ENCODE measurements at regions not wholly inside any gene's neighbourhood (a gene's known extent, or its start where the extent isn't known, plus 50 kb on each side); places are given as distances from the start of the nearest gene placed in this dataset.

- no peak for TF ChIP-seq REST (IDR thresholded peaks at IDR 0.05; ENCODE audit: unreplicated experiment)
Measured at GRCh38 chr5:116722651-116723050, 148.0 kb upstream of the SEMA6A start (continued).

- DNase-seq (ENCODE audit: low spot score) (no peak), ATAC-seq (no peak)
- H3K27ac ChIP-seq (ENCODE audit: low read depth): no peak overlapping the region
- TF ChIP-seq CREB1 (CRISPR knock-in tag; IDR thresholded peaks at IDR 0.05; ENCODE audit: low read depth): no peak
- H3K79me2 ChIP-seq (replicated peaks; ENCODE audit: insufficient read depth): no peaks in the 10 kb centered on the region
- Mint-ChIP-seq H3K27me3 (ENCODE audit: insufficient read depth, low read depth, poor library complexity) (no peaks in the 10 kb centered on the region), H3K27ac (no peak overlapping the region), H3K9me3 (peaks cover 2% of the 10 kb centered on the region; the same call in 2 of the 3 replicates), H3K36me3 (ENCODE audit: low read depth) (peaks cover 6% of the 10 kb centered on the region; the same call in 1 of the 3 replicates), H3K4me1 (peaks cover 3% of the 10 kb centered on the region; the same call in 1 of the 3 replicates), H3K4me3 (no peak overlapping the region)
- H3K9me2 ChIP-seq (ENCODE audit: insufficient read depth): no peaks in the 10 kb centered on the region
- no peak overlapping the region for H2AFZ ChIP-seq
- H3K27me3 ChIP-seq (ENCODE audit: insufficient read depth): no peaks in the 10 kb centered on the region
- H4K20me1 ChIP-seq (replicated peaks; ENCODE audit: insufficient read depth): no peaks in the 10 kb centered on the region
- H3K4me3 ChIP-seq: no peak overlapping the region
- H3K4me1 ChIP-seq (ENCODE audit: insufficient read depth): no peaks in the 10 kb centered on the region
- H3K36me3 ChIP-seq (ENCODE audit: insufficient read depth): no peaks in the 10 kb centered on the region
- H3K4me2 ChIP-seq: no peak overlapping the region
- H3F3A ChIP-seq (replicated peaks; ENCODE audit: low read depth): no peaks in the 10 kb centered on the region
Measured at GRCh38 chr5:116719106-116719505, 144.5 kb upstream of the SEMA6A start.

GRCh38 chr5:116718317-116718716, 143.7 kb upstream of the SEMA6A start:
- Mint-ChIP-seq H3K9me3 (peaks cover 2% of the 10 kb centered on the region; the same call in 2 of the 3 replicates), H3K36me3 (ENCODE audit: low read depth) (peaks cover 6% of the 10 kb centered on the region; the same call in 1 of the 3 replicates), H3K27me3 (ENCODE audit: insufficient read depth, low read depth, poor library complexity) (no peaks in the 10 kb centered on the region), H3K4me3 (no peak overlapping the region), H3K4me1 (peaks cover 3% of the 10 kb centered on the region; the same call in 1 of the 3 replicates), H3K27ac (no peak overlapping the region)
- Histone ChIP-seq H3K36me3 (ENCODE audit: insufficient read depth) (no peaks in the 10 kb centered on the region), H3F3A (replicated peaks; ENCODE audit: low read depth) (no peaks in the 10 kb centered on the region), H3K79me2 (replicated peaks; ENCODE audit: insufficient read depth) (no peaks in the 10 kb centered on the region), H3K27me3 (ENCODE audit: insufficient read depth) (no peaks in the 10 kb centered on the region), H4K20me1 (replicated peaks; ENCODE audit: insufficient read depth) (no peaks in the 10 kb centered on the region), H3K27ac (ENCODE audit: low read depth) (no peak overlapping the region), H3K4me1 (ENCODE audit: insufficient read depth) (no peaks in the 10 kb centered on the region), H3K9me2 (ENCODE audit: insufficient read depth) (no peaks in the 10 kb centered on the region), H3K4me3 (no peak overlapping the region), H3K4me2 (no peak overlapping the region), H2AFZ (no peak overlapping the region)
- DNase-seq (ENCODE audit: low spot score): no peak
- ATAC-seq: no peak
- TF ChIP-seq ETS1 (IDR thresholded peaks at IDR 0.05) (no peak), CTCF (conservative IDR thresholded peaks at IDR 0.05; ENCODE audit: low read depth in 2 of 2) (no peak), EZH2 (IDR thresholded peaks at IDR 0.05; ENCODE audit: low read depth, unreplicated experiment) (no peak), NANOG (IDR thresholded peaks at IDR 0.05; ENCODE audit: borderline replicate concordance) (no peak), ZNF331 (CRISPR knock-in tag; IDR thresholded peaks at IDR 0.05; ENCODE audit: low read depth) (no peak), EZH2phosphoT487 (IDR thresholded peaks at IDR 0.05; ENCODE audit: unreplicated experiment) (no peak), JUNB (IDR thresholded peaks at IDR 0.05; ENCODE audit: unreplicated experiment) (no peak)

All from GM23338 (cell line).